ENCODE measurements at regions not wholly inside any gene's neighbourhood (a gene's known extent, or its start where the extent isn't known, plus 50 kb on each side); places are given as distances from the start of the nearest gene placed in this dataset.
A peak's percentile ranks its signal among the peaks of the same experiment; 100 is the strongest.

GRCh38 chr1:217010253-217010652 lies 287.0 kb upstream of the ESRRG start:
- no peak for ATAC-seq
- DNase-seq (ENCODE audit: low spot score), result no peak

- ATAC-seq, result no peak
- DNase-seq (ENCODE audit: low spot score), result no peak
Measured at GRCh38 chr1:217009376-217009775, 286.1 kb upstream of the ESRRG start.

- DNase-seq (ENCODE audit: low spot score) (no peak), ATAC-seq (no peak)
Measured at GRCh38 chr1:217004776-217005436, 281.7 kb upstream of the ESRRG start.

- no peak for DNase-seq (ENCODE audit: low spot score)
- no peak for ATAC-seq
Measured at GRCh38 chr1:217003355-217003754, 280.1 kb upstream of the ESRRG start.

- DNase-seq (ENCODE audit: low spot score) (no peak), ATAC-seq (no peak)
Measured at GRCh38 chr1:216997831-216998230, 274.6 kb upstream of the ESRRG start.

- DNase-seq (ENCODE audit: low spot score) (no peak), ATAC-seq (no peak)
Measured at GRCh38 chr1:216997069-216997468, 273.8 kb upstream of the ESRRG start.

- DNase-seq (ENCODE audit: low spot score) (no peak), ATAC-seq (no peak)
Measured at GRCh38 chr1:216984536-216984935, 261.3 kb upstream of the ESRRG start.

- no peak for ATAC-seq
- DNase-seq (ENCODE audit: low spot score), result no peak
Measured at GRCh38 chr1:216983823-216984222, 260.6 kb upstream of the ESRRG start.

- no peak for ATAC-seq
- no peak for DNase-seq (ENCODE audit: low spot score)
Measured at GRCh38 chr1:216961516-216961915, 238.3 kb upstream of the ESRRG start.

- no peak for ATAC-seq
- DNase-seq (ENCODE audit: low spot score), result no peak
Measured at GRCh38 chr1:216960716-216961115, 237.5 kb upstream of the ESRRG start.

- ATAC-seq (no peak), DNase-seq (ENCODE audit: low spot score) (no peak)
Measured at GRCh38 chr1:216958569-216958968, 235.3 kb upstream of the ESRRG start.

GRCh38 chr1:216953495-216953894 lies 230.3 kb upstream of the ESRRG start:
- DNase-seq (ENCODE audit: low spot score) (no peak), ATAC-seq (no peak)

GRCh38 chr1:216952864-216953263 lies 229.6 kb upstream of the ESRRG start:
- ATAC-seq (no peak), DNase-seq (ENCODE audit: low spot score) (no peak)

- ATAC-seq (no peak), DNase-seq (ENCODE audit: low spot score) (no peak)
Measured at GRCh38 chr1:216945538-216946080, 222.4 kb upstream of the ESRRG start.

GRCh38 chr1:216944864-216945510 lies 221.8 kb upstream of the ESRRG start:
- ATAC-seq (no peak), DNase-seq (ENCODE audit: low spot score) (no peak)

- ATAC-seq, result no peak
- no peak for DNase-seq (ENCODE audit: low spot score)
Measured at GRCh38 chr1:216937491-216937890, 214.3 kb upstream of the ESRRG start.

- DNase-seq (ENCODE audit: low spot score) (no peak), ATAC-seq (no peak)
Measured at GRCh38 chr1:216936779-216937178, 213.6 kb upstream of the ESRRG start.

- no peak for ATAC-seq
- no peak for DNase-seq (ENCODE audit: low spot score)
Measured at GRCh38 chr1:216935901-216936300, 212.7 kb upstream of the ESRRG start.

GRCh38 chr1:216932424-216932823 lies 209.2 kb upstream of the ESRRG start:
- no peak for ATAC-seq

GRCh38 chr1:216929870-216930582 lies 206.8 kb upstream of the ESRRG start:
- DNase-seq (ENCODE audit: low spot score), result no peak
- no peak for ATAC-seq

More at GRCh38 chr1:216932424-216932823, 209.2 kb upstream of the ESRRG start:
- DNase-seq (ENCODE audit: low spot score), result no peak

GRCh38 chr1:216927633-216928032 lies 204.4 kb upstream of the ESRRG start:
- DNase-seq (ENCODE audit: low spot score) (no peak), ATAC-seq (peak; percentile 54)
